ENCODE measurements at regions not wholly inside any gene's neighbourhood (a gene's known extent, or its start where the extent isn't known, plus 50 kb on each side); places are given as distances from the start of the nearest gene placed in this dataset.

GRCh38 chr5:26791021-26791420 lies 247.4 kb downstream of the CDH9 start:
- Histone ChIP-seq H3K27ac (ENCODE audit: low read length) (no peak overlapping the region), H3K27me3 (replicated peaks; ENCODE audit: insufficient read depth, low read length) (no peaks in the 10 kb centered on the region), H4K20me1 (ENCODE audit: insufficient read depth, low read length) (no peaks in the 10 kb centered on the region), H3F3A (ENCODE audit: insufficient read depth, low read length) (no peaks in the 10 kb centered on the region), H3K9me2 (replicated peaks; ENCODE audit: insufficient read depth, low read length) (no peaks in the 10 kb centered on the region), H3K79me2 (ENCODE audit: low read length) (no peaks in the 10 kb centered on the region), H3K4me2 (ENCODE audit: low read depth, low read length) (no peak overlapping the region), H3K36me3 (replicated peaks; ENCODE audit: insufficient read depth, low read length) (no peaks in the 10 kb centered on the region), H3K4me1 (ENCODE audit: low read length) (no peaks in the 10 kb centered on the region), H2AFZ (ENCODE audit: low read length) (no peak overlapping the region), H3K4me3 (ENCODE audit: low read length) (no peak overlapping the region), H3K9ac (ENCODE audit: low read length) (no peak overlapping the region), H3K9me3 (replicated peaks; ENCODE audit: insufficient read depth, low read length) (no peaks in the 10 kb centered on the region)
- TF ChIP-seq EZH2 (optimal IDR thresholded peaks at IDR 0.05; ENCODE audit: low read depth, low read length) (no peak), CTCF (IDR thresholded peaks at IDR 0.05; ENCODE audit: low read length) (no peak), EZH2phosphoT487 (IDR thresholded peaks at IDR 0.05; ENCODE audit: low read length) (no peak)
- DNase-seq = no peak

- Histone ChIP-seq H3K27me3 (replicated peaks; ENCODE audit: insufficient read depth, low read length) (no peaks in the 10 kb centered on the region), H3K9ac (ENCODE audit: low read length) (no peak overlapping the region), H3F3A (ENCODE audit: insufficient read depth, low read length) (no peaks in the 10 kb centered on the region), H3K9me2 (replicated peaks; ENCODE audit: insufficient read depth, low read length) (no peaks in the 10 kb centered on the region), H3K27ac (ENCODE audit: low read length) (no peak overlapping the region), H3K4me2 (ENCODE audit: low read depth, low read length) (no peak overlapping the region), H3K4me3 (ENCODE audit: low read length) (no peak overlapping the region), H3K79me2 (ENCODE audit: low read length) (no peaks in the 10 kb centered on the region), H3K9me3 (replicated peaks; ENCODE audit: insufficient read depth, low read length) (no peaks in the 10 kb centered on the region), H3K36me3 (replicated peaks; ENCODE audit: insufficient read depth, low read length) (no peaks in the 10 kb centered on the region), H4K20me1 (ENCODE audit: insufficient read depth, low read length) (no peaks in the 10 kb centered on the region), H2AFZ (ENCODE audit: low read length) (no peak overlapping the region), H3K4me1 (ENCODE audit: low read length) (no peaks in the 10 kb centered on the region)
- DNase-seq = no peak
- no peak for TF ChIP-seq EZH2 (optimal IDR thresholded peaks at IDR 0.05; ENCODE audit: low read depth, low read length)
- no peak for TF ChIP-seq CTCF (IDR thresholded peaks at IDR 0.05; ENCODE audit: low read length)
- TF ChIP-seq EZH2phosphoT487 (IDR thresholded peaks at IDR 0.05; ENCODE audit: low read length) = no peak
Measured at GRCh38 chr5:26763215-26763614, 275.2 kb downstream of the CDH9 start.

GRCh38 chr5:26761446-26761845 lies 276.9 kb downstream of the CDH9 start:
- no peak for DNase-seq
- Histone ChIP-seq H3K4me3 (ENCODE audit: low read length) (no peak overlapping the region), H3K36me3 (replicated peaks; ENCODE audit: insufficient read depth, low read length) (no peaks in the 10 kb centered on the region)

GRCh38 chr5:26761045-26761444 lies 277.3 kb downstream of the CDH9 start:
- DNase-seq = no peak
- Histone ChIP-seq H3K9ac (ENCODE audit: low read length) (no peak overlapping the region), H3K36me3 (replicated peaks; ENCODE audit: insufficient read depth, low read length) (no peaks in the 10 kb centered on the region), H2AFZ (ENCODE audit: low read length) (no peak overlapping the region), H4K20me1 (ENCODE audit: insufficient read depth, low read length) (no peaks in the 10 kb centered on the region), H3K27ac (ENCODE audit: low read length) (no peak overlapping the region), H3K4me1 (ENCODE audit: low read length) (no peaks in the 10 kb centered on the region), H3K4me2 (ENCODE audit: low read depth, low read length) (no peak overlapping the region), H3K4me3 (ENCODE audit: low read length) (no peak overlapping the region), H3F3A (ENCODE audit: insufficient read depth, low read length) (no peaks in the 10 kb centered on the region), H3K9me2 (replicated peaks; ENCODE audit: insufficient read depth, low read length) (no peaks in the 10 kb centered on the region), H3K9me3 (replicated peaks; ENCODE audit: insufficient read depth, low read length) (no peaks in the 10 kb centered on the region), H3K79me2 (ENCODE audit: low read length) (no peaks in the 10 kb centered on the region), H3K27me3 (replicated peaks; ENCODE audit: insufficient read depth, low read length) (no peaks in the 10 kb centered on the region)
- TF ChIP-seq EZH2 (optimal IDR thresholded peaks at IDR 0.05; ENCODE audit: low read depth, low read length) (no peak), CTCF (IDR thresholded peaks at IDR 0.05; ENCODE audit: low read length) (no peak), EZH2phosphoT487 (IDR thresholded peaks at IDR 0.05; ENCODE audit: low read length) (no peak)

More at GRCh38 chr5:26761446-26761845, 276.9 kb downstream of the CDH9 start:
- Histone ChIP-seq H4K20me1 (ENCODE audit: insufficient read depth, low read length) (no peaks in the 10 kb centered on the region), H3K9me2 (replicated peaks; ENCODE audit: insufficient read depth, low read length) (no peaks in the 10 kb centered on the region), H3K79me2 (ENCODE audit: low read length) (no peaks in the 10 kb centered on the region), H3K9ac (ENCODE audit: low read length) (no peak overlapping the region), H2AFZ (ENCODE audit: low read length) (no peak overlapping the region), H3K27ac (ENCODE audit: low read length) (no peak overlapping the region), H3K9me3 (replicated peaks; ENCODE audit: insufficient read depth, low read length) (no peaks in the 10 kb centered on the region), H3K27me3 (replicated peaks; ENCODE audit: insufficient read depth, low read length) (no peaks in the 10 kb centered on the region), H3F3A (ENCODE audit: insufficient read depth, low read length) (no peaks in the 10 kb centered on the region), H3K4me1 (ENCODE audit: low read length) (no peaks in the 10 kb centered on the region), H3K4me2 (ENCODE audit: low read depth, low read length) (no peak overlapping the region)
- TF ChIP-seq EZH2 (optimal IDR thresholded peaks at IDR 0.05; ENCODE audit: low read depth, low read length) = no peak

Measured in MM.1S (cell line).